ENCODE measurements at regions not wholly inside any gene's neighbourhood (a gene's known extent, or its start where the extent isn't known, plus 50 kb on each side); places are given as distances from the start of the nearest gene placed in this dataset.

DNA sequence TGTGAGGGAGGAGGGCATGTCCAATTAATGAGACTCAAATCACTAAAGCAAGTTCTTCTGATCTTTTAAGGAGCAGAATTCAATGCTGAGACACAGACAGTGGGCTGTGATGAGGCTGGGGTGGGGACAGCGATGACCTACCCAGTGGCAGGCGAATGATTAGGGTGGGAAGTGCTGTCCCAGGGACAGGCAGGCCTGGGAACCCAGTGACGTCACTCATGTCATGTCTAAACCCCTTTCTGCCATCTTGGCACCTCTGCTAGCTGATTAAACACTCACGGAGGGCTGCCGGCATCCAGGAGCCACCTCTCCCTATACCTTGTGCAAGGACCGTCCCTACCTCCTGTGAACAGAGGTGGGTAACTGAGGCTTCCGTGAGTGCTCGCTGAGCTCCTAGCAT is 1235.2 kb downstream of the TBC1D22A start:
- no peak for DNase-seq (ENCODE audit: low read depth in 2 of 2, low spot score in 1 of 2)

DNA sequence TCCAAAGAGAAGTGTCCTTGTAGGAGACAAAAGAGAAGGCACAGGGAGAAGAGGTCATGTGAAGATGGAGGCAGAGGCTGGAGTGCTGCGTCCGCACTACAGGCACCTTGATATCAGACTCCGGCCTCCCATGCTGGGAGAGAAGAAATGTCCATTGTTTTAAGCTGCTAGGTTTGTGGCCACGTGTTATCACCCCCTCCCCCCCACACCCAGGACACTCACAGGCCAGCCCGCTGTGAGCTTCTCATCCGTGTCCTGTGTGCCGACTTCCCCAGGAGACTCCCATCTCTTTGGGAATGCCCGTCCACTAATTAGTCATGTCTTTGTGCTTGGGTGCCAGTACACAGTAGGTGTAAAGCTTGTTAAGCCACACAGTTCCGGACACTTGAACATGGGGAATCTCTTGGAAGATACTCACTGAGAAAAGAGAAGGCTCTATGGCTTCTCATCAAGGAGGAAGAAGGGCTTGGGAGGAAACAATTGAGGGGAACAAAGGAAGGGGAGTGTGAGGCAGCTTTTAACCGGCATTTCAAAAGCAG is 1234.7 kb downstream of the TBC1D22A start:
- DNase-seq (ENCODE audit: low read depth in 2 of 2, low spot score in 1 of 2): no peak

DNA sequence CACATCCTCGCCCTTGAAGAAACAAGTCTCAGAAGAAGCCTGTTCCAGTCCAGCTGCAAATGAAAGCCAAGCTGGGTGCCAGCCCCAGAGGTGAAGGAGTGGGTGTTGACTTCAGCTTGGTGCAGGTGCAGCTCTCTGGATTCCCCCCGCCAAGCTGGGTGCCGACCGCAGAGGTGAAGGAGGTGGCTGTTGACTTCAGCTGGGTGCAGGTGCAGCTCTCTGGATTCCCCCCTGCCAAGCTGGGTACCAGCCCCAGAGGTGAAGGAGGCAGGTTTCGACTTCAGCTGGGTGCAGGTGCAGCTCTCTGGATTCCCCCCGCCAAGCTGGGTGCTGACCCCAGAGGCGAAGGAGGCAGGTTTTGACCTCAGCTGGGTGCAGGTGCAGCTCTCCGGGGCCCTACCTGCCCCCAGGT is 1234.0 kb downstream of the TBC1D22A start:
- no peak for DNase-seq (ENCODE audit: low read depth in 2 of 2, low spot score in 1 of 2)

DNA sequence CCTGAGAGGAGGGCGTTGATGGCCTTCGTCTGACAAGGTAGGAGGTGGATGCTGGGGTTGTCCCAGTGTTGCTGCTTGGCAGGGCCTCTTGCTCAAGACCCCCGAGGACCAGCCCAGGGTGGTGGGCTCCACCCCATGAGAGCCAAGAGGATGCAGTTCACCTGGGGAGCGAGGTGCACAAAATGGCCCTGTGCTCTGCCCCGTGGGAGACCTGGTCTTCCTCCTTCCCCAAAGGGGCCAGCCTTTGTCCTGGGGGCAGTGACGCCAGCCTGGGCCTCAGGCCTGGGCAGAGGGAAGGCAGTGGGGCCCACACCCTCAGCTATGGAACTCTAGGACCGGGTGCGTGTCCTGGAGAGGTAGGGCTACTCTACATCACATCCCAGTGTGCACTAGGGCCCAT is 1233.3 kb downstream of the TBC1D22A start:
- DNase-seq (ENCODE audit: low read depth in 2 of 2, low spot score in 1 of 2): no peak

DNA sequence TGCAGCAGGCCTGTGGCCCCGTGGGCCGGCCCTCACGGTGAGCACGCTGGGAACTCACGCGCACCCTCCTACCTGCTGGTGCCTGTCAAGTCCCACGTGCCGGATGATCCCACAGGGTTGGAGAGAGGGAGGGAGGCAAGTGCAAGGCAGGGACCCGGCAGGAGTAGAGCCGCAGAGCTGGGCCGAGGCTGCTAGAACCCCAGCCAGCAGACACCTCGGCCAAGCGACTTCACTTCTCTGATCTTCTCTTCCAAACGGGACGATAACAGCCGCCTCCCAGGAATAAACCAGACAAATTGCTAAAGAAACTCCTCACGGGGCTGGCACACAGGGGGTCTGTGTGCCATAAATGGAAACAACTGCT is 1232.8 kb downstream of the TBC1D22A start:
- no peak for DNase-seq (ENCODE audit: low read depth in 2 of 2, low spot score in 1 of 2)

DNA sequence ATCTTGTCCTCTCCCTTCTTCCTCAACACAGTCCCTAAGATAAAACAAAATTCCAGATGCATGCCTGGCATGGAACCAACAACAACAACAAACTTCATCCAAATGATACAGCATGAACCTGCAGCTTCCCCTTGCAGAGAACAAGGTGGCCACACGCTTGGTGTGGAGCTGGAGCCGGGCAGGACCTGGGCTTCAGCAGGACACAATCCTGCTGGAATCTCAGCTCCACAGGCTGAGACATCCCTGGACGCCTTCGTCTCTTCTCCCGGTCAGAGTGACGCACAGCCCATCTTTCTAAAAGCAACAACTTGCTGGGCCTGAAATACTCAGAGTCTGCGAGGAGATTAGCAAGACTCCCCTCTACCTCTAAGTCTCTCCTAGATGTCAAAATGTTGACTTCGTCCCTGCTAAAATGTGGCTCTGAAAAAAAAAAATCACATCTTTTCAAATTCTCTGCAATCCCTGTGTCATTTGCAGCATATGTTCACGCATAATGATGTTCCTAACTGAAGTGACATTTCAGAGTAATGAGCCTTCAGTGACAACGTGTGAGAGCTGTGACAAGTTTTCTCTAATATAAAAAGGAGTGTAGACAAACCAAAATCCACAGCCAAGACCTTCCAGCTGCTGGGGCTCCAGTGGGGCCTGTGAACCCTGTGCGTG is 1232.3 kb downstream of the TBC1D22A start:
- no peak for DNase-seq (ENCODE audit: low read depth in 2 of 2, low spot score in 1 of 2)

DNA sequence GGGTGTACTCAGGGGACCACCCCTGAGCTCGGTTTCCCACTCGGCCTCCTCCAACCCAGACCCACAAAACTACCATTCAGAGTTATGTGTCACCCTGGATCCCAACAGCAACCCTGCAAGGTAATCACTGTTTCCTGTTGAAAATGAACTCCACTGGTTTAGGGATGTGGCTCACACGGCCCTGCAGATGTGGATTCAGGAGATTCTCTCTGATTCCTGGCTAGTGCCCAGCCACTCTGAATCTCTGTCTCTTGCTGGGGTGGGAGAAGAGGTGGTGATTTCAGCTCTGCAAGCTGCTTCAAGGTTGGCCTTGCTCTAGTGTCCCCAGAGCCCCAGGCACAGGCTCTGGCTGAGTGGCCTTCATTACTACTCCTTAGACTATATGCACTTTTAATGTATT is 1231.6 kb downstream of the TBC1D22A start:
- DNase-seq (ENCODE audit: low read depth in 2 of 2, low spot score in 1 of 2): no peak

DNA sequence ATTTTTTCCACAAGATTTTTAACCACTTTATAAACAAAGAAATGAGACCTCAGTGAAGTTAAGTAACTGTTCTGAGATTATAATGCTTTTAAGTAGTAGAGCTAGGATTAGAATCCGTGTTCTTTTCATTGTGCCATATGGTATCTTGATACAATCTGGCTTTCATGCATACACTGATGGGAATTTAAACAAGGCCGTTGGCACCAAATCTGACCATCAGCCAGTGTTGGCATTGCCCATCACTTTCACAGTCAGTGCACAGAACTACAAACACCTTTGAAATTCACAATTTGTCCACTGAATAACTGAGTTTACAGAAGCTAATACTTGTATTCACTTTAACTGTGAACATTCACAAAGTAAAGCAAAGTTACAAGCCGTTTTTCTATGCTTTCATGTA is 1228.0 kb downstream of the TBC1D22A start:
- no peak for DNase-seq (ENCODE audit: low read depth in 2 of 2, low spot score in 1 of 2)

DNA sequence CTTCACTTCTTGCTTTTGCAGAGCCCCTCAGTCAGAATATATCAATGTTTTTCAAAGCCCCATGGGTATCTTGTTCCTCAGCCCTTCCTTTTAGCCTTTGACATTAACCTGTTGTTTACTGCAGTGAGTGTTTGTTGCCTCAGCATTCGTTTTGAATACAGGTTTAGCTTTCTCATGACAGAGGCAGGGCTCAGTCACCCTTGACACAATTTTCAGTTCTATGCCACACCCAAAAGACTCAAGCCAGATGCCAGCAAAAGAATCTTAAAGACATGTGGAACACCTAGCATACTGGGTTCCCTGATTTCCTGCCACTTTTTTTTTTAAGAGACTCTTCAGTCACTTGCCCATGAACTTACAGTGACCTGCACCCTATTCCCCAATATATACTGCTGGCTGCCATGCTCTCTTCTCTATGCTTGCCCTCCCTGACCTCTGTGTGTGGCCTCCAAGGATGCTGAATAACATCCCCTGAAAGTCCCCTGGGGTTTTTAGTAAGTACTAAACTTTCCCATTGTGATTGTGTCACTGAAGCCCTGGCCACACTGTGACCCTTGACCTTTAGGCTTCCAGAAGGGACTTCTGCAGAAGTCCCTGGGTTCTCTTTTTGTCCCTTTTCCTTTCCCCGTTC is 1225.5 kb downstream of the TBC1D22A start:
- no peak for DNase-seq (ENCODE audit: low read depth in 2 of 2, low spot score in 1 of 2)

DNA sequence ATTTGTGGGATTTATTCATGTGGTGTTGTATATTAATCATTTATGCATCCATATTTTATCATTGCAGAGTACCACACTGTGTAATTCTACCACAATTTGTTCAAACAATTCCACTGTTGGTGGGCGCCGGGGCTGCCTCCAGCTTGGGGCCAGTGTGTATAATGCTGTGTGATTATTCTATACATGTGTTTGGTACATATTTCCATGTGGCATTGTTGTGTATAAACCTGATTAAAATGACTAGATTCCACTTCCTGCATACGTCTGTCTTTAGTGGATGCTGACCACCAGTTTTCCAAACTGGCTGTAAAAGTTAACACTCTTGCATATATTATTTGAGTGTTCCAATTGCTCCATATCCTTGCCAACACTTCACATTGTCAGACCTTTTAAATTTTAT is 1213.8 kb downstream of the TBC1D22A start:
- DNase-seq (ENCODE audit: low read depth in 2 of 2, low spot score in 1 of 2): no peak

DNA sequence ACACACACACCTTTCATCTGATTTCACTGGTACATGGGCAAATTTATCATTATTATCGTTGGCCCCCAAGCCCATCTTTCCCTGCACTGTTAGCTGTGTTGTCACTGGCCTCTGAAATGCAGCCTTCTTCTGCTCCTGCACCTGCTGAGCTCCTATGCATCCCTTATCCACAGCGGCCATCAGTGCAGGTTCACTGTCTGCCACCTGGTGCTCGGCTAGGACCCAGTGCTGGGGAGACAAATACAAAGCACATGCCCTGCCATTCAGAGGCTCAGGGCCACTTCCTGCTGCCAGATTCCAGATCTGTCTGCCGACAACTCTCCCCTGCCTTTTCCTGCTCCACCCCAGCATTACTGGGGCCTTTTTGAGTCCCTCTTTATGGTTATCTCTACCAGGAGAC is 1205.4 kb downstream of the TBC1D22A start:
- no peak for DNase-seq (ENCODE audit: low read depth in 2 of 2, low spot score in 1 of 2)

DNA sequence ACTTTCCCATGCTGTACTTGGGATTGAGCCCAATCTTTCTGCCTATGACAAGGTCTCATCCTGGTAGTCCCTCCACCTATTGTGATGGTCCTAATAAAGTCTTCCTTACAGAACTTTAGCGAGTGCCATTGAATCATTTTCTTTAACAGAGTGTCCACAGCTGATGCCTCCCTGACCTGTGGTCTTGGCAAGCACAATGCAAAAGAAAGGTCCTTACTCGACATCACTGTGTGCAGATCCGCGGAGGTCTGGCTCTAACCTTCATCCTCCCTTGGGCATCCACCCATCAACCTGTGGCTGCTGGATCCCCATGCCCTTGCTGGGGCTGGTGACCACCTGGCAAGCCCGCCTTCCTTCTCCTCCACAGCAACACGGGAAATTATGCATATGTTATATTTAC is 1203.9 kb downstream of the TBC1D22A start:
- no peak for DNase-seq (ENCODE audit: low read depth in 2 of 2, low spot score in 1 of 2)

DNA sequence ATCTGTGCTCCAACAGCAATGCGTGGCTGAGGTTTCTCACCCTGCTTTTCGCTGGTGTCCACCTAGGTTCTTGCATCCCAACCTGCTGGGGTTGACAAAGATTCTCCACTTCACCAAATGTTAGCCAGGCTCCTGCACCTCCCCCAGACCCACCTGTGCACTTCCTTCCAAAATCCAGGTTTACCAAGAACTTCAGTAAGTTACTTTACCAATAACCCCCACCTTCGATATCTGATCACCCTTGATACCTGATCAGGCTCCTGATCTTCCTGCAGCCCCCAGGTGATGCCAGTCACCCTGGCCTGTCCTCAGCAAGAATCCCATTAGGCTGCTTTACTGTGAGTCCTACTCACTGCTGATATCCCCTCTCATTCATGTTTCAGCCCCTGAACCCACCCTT is 1203.4 kb downstream of the TBC1D22A start:
- DNase-seq (ENCODE audit: low read depth in 2 of 2, low spot score in 1 of 2): no peak

DNA sequence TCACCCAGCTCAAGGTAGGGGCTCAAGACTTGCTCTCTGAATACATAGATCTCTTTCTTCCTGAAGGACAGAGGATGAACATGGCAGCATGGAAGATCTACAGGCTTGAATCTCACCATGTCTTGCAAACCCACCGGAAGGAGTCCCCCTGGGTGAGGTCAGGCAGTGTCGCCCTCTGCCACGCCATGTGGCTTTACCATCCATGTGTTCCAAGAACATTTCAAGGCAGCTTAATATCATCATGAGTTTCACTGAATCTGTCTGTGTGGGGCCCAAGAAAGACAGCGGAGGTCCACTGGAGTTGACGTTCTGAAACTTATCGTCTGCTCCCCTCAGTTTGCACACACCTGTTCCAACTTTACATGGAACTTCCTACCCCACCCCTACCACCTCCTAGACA is 1202.6 kb downstream of the TBC1D22A start:
- DNase-seq (ENCODE audit: low read depth in 2 of 2, low spot score in 1 of 2): no peak

DNA sequence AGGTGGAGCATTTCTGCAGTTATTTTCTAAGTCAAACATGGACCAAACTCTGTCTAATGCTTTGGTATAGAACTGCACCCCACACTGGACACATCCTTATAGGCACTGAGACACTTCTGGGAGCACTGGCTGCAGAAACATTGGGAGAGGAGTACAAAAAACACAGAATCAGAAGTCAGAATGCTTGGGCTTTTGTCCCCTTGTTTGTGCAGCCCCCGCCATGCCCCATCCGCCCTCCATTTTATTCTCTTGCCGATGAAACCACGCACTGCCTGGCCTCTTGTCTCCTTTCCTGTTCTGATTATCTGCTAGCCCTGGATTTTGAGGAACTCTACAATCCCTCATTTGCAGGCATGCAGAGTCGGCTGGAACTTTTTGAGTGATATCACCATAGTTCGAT is 1201.2 kb downstream of the TBC1D22A start:
- DNase-seq (ENCODE audit: low read depth in 2 of 2, low spot score in 1 of 2): no peak

DNA sequence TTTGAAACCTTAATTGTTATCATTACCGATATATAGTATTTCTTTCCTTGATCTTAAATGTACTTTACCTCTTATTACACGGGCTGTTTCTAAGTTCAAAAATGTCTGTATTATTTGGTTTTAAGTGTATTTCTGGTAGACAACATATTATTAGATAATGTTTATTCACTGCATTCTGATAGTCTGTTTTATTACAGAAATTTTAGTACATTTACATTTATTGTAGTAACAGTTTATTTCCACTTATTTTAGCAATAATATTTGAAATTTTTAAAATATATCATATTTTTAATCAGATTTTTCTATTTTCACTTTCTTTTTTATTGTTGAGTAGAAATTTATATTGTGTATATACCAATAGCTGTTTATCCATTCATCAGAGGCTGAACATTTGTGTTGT is 1195.2 kb downstream of the TBC1D22A start:
- no peak for DNase-seq (ENCODE audit: low read depth in 2 of 2, low spot score in 1 of 2)

DNA sequence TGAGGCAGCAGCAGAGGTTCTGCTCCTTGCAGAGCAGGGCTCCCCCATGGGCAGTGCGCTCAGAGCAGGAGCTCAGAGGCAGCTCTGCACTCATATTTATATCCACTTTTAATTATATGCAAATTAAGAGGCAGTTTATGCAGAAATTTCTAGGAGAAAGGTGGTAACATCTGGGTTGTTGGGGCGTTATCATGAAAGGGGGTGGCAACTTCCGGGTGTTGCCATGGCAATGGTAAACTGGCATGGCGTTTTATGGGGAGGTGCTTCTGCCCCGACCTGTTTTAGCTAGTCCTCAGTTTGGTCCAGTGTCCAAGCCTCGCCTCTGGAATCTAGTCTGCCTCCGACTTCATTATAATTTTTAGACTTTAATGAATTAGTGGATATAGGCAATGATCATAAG is 1191.7 kb downstream of the TBC1D22A start:
- no peak for DNase-seq (ENCODE audit: low read depth in 2 of 2, low spot score in 1 of 2)

DNA sequence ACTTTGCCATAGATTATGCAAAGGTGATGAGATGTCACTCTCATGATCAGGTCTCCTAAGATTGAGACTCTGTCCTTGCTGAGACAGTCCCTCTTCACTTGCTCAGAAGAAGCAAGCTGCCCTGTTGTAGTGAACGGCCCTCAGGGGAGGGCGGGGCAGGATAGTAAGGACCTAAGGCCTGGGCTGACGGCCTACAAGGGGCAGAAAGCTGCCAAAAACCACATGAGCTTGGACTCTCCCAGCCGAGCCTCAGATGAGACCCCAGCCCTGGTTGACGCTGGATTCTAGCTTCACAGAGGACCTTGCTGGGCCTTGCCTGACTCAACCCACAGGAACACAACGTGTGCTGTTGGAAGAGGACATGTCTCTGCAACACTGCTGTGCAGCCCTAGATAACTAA is 1182.5 kb downstream of the TBC1D22A start:
- DNase-seq (ENCODE audit: low read depth in 2 of 2, low spot score in 1 of 2): no peak

DNA sequence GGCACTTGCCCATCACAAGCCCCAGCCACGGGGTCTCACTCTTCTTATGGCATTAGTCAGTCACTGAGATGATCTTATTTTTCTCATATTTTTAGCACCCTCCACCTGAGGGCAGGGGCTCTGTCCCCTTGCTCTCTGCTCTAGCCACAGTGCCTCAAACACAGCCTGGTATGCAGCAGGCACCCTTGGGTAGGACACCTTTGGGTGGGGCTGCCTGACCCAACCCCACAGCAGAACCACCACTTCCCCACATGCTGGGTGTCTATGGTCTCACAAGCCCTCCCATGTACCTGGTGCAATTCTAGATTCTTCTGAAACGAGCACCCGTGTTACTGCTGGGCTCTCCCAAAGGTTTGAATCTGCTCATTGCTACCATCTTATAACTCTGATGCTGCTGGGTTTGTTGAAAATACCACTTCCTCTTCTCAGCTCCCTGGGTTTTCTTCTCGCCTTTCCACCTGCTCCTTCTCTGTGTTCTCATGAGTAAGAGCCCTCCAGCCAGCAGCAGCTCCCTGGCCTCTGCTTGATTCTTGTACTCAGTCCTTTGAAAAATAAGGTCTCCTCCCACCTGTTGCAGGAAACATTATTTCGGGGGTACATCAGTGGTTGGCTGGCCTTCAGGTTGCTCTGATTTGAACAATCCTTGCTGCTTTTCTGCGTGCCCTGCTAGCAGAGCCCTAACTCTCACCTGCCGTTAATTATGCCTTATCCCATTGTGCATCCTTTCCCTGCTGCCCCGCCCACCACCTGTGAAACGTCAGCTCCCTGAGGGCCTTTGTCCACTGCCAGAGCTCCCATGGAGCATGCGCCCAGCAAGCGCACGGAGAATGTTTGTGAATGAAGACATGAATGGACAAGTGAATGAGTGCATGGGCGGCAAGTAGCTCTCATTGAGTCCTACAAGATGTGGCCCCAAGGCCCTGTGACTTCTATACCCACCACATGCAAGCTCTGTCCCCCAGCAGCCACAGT is 1181.6 kb downstream of the TBC1D22A start:
- DNase-seq (ENCODE audit: low read depth in 2 of 2, low spot score in 1 of 2): no peak

DNA sequence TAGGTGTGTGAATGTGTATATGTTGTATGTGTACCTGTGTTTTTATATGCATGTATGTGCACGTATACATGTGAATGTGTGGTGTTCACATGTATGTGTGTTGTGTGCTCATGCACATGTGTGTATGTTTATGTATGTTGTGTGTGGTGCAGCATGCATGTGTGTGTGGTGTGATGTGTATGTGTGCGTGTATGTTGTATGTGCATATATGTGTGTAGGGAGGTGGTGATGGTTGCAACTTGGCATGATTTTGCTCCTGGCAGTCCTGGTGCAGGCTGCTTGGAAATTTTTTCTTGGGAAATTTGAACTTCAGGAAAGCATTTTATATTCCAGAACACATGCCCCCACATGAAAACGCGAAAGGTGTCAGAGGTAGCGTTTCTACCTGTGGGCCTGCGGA is 1177.8 kb downstream of the TBC1D22A start:
- no peak for DNase-seq (ENCODE audit: low read depth in 2 of 2, low spot score in 1 of 2)

DNA sequence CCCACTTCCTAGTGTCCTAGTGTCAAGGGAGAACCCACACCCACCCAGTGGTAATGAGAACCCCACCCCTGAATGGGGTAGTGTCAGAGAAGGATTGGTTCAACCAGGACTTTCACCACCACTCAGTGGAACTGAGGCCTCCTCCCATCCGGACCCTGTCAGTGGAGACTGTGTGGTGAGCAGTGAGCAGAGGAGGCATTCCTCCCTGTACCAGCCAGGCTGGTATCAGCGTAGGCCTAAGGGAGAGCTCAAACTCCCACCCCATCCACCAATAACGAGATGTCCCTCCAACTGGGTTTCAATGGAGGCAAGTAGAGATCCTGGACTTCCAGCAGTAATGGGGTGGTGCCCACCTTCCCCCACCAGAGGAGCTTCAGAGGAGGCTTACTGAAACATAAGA is 1171.4 kb downstream of the TBC1D22A start:
- DNase-seq (ENCODE audit: low read depth in 2 of 2, low spot score in 1 of 2): no peak

DNA sequence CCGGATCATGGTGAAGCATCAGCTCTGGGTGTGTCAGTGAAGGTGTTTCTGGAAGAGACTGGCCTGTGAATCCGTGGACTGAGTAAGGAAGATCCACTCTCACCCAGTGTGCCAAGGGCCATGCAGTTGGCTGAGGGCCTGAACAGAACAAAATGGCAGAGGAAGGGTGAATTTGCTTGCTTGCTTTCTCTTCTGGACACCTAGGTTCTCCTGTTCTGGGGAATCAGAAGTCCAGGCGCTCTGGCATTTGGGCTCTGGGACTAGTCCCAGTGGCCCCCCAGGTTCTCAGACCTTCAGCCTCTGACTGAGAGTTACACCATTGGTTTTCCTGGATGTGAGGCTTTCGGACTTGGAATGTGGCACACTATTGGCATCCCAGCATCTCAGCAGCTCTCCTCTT is 1170.8 kb downstream of the TBC1D22A start:
- DNase-seq (ENCODE audit: low read depth in 2 of 2, low spot score in 1 of 2): no peak

All from stimulated activated CD8-positive, alpha-beta memory T cell treated with anti-CD3 and anti-CD28 coated beads, Interleukin-4, amount 100 ng/mL, for 4 hours (primary cell).